ENCODE measurements at regions not wholly inside any gene's neighbourhood (a gene's known extent, or its start where the extent isn't known, plus 50 kb on each side); places are given as distances from the start of the nearest gene placed in this dataset.

- no peak overlapping the region for H3K27ac Mint-ChIP-seq (ENCODE audit: unreplicated experiment)
- H3K4me3 Mint-ChIP-seq (ENCODE audit: unreplicated experiment): no peak overlapping the region
- H3K4me1 Mint-ChIP-seq (ENCODE audit: low read depth): peaks cover 14% of the 10 kb centered on the region
- H3K36me3 Mint-ChIP-seq (ENCODE audit: low read depth): peaks cover 1% of the 10 kb centered on the region
- H3K27me3 Mint-ChIP-seq (ENCODE audit: low read depth): peaks cover 4% of the 10 kb centered on the region
- peaks cover 17% of the 10 kb centered on the region for H3K9me3 Mint-ChIP-seq (ENCODE audit: low read depth)
- TF ChIP-seq, protein P1, sequence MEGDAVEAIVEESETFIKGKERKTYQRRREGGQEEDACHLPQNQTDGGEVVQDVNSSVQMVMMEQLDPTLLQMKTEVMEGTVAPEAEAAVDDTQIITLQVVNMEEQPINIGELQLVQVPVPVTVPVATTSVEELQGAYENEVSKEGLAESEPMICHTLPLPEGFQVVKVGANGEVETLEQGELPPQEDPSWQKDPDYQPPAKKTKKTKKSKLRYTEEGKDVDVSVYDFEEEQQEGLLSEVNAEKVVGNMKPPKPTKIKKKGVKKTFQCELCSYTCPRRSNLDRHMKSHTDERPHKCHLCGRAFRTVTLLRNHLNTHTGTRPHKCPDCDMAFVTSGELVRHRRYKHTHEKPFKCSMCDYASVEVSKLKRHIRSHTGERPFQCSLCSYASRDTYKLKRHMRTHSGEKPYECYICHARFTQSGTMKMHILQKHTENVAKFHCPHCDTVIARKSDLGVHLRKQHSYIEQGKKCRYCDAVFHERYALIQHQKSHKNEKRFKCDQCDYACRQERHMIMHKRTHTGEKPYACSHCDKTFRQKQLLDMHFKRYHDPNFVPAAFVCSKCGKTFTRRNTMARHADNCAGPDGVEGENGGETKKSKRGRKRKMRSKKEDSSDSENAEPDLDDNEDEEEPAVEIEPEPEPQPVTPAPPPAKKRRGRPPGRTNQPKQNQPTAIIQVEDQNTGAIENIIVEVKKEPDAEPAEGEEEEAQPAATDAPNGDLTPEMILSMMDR (IDR thresholded peaks at IDR 0.05): no peak
- no peak for DNase-seq (ENCODE audit: low spot score)
Observed at GRCh38 chr20:17023806-17024205, 203.0 kb upstream of the PCSK2 start.

GRCh38 chr20:17024513-17025119 is 202.2 kb upstream of the PCSK2 start:
- Mint-ChIP-seq H3K4me1 (ENCODE audit: low read depth) (peaks cover 14% of the 10 kb centered on the region), H3K27ac (ENCODE audit: unreplicated experiment) (peak overlapping the region; percentile 4), H3K27me3 (ENCODE audit: low read depth) (peaks cover 4% of the 10 kb centered on the region), H3K36me3 (ENCODE audit: low read depth) (peaks cover 1% of the 10 kb centered on the region), H3K9me3 (ENCODE audit: low read depth) (peaks cover 17% of the 10 kb centered on the region), H3K4me3 (ENCODE audit: unreplicated experiment) (no peak overlapping the region)
- no peak for DNase-seq (ENCODE audit: low spot score)
- TF ChIP-seq, protein P1 (IDR thresholded peaks at IDR 0.05): no peak

- Mint-ChIP-seq H3K4me1 (ENCODE audit: low read depth) (peaks cover 14% of the 10 kb centered on the region), H3K27ac (ENCODE audit: unreplicated experiment) (no peak overlapping the region), H3K9me3 (ENCODE audit: low read depth) (peaks cover 17% of the 10 kb centered on the region), H3K27me3 (ENCODE audit: low read depth) (peaks cover 2% of the 10 kb centered on the region), H3K4me3 (ENCODE audit: unreplicated experiment) (no peak overlapping the region), H3K36me3 (ENCODE audit: low read depth) (peaks cover 1% of the 10 kb centered on the region)
- TF ChIP-seq, protein P1 (IDR thresholded peaks at IDR 0.05): no peak
- no peak for DNase-seq (ENCODE audit: low spot score)
Observed at GRCh38 chr20:17026346-17026745, 200.5 kb upstream of the PCSK2 start.

DNA sequence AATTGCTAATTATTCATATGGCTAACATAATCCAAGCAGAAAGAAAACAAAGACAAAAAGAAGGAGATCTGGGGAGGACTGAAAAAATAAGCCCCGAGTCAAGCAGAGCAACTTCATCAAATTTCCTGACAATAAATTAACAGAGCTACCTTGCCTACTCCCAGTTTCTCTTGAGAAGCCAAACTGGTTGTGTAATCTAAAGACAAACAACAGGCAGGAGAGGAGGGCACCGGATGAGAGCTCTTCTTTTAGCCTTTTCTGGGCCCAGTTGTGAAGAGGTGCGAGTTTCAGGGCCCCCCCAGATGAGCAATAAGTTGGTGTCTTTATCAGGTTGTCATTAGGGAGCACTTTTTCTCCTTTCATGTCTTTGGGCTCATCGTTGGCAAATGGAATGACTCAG is 197.1 kb upstream of the PCSK2 start:
- no peak for DNase-seq (ENCODE audit: low spot score)
- H3K36me3 Mint-ChIP-seq (ENCODE audit: low read depth): peaks cover 1% of the 10 kb centered on the region
- H3K27me3 Mint-ChIP-seq (ENCODE audit: low read depth): peaks cover under 1% of the 10 kb centered on the region
- no peak overlapping the region for H3K27ac Mint-ChIP-seq (ENCODE audit: unreplicated experiment)
- H3K4me3 Mint-ChIP-seq (ENCODE audit: unreplicated experiment): no peak overlapping the region
- H3K9me3 Mint-ChIP-seq (ENCODE audit: low read depth): peaks cover 17% of the 10 kb centered on the region
- peaks cover 3% of the 10 kb centered on the region for H3K4me1 Mint-ChIP-seq (ENCODE audit: low read depth)
- TF ChIP-seq, protein P1 (IDR thresholded peaks at IDR 0.05): no peak

DNA sequence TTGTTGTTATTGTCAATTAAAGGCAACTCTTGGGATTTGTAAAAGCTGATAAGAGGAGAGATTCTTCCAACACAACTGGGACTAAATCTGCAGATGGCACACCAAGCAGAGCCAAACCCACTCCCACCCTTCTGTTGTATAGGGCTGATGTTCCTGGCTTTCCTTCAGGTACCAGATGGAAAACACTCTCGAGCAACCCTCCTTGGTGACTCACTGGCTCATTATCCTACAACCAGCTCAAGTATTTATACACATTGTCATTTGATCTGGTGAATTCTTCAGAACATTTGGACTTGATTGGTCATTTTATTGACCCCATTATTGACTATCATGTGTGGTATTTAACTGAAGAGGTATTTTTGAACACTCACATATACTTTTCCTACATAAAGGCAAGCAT is 190.3 kb upstream of the PCSK2 start:
- no peak for DNase-seq (ENCODE audit: low spot score)
- no peak overlapping the region for H3K4me3 Mint-ChIP-seq (ENCODE audit: unreplicated experiment)
- H3K27ac Mint-ChIP-seq (ENCODE audit: unreplicated experiment): no peak overlapping the region
- no peaks in the 10 kb centered on the region for H3K4me1 Mint-ChIP-seq (ENCODE audit: low read depth)
- peaks cover 7% of the 10 kb centered on the region for H3K27me3 Mint-ChIP-seq (ENCODE audit: low read depth)
- H3K9me3 Mint-ChIP-seq (ENCODE audit: low read depth): no peaks in the 10 kb centered on the region
- no peaks in the 10 kb centered on the region for H3K36me3 Mint-ChIP-seq (ENCODE audit: low read depth)
- TF ChIP-seq, protein P1 (IDR thresholded peaks at IDR 0.05): no peak

Data from chondrocyte (in vitro differentiated cells).